Endothelial cell (in vitro differentiated cells): ENCODE measurements at regions not wholly inside any gene's neighbourhood (a gene's known extent, or its start where the extent isn't known, plus 50 kb on each side); places are given as distances from the start of the nearest gene placed in this dataset.

ENCODE experiments used
- DNase-seq: peaks from one replicate; pipeline ENCODE4 v3.0.0; 2021; ENCODE audit warnings: low spot score
- H3K27ac Mint-ChIP-seq: one replicate; pipeline ENCODE4 v1.8.0; 2021; ENCODE audit warnings: mixed read lengths, inconsistent platforms; ENCODE audit not compliant: unreplicated experiment
- H3K27me3 Mint-ChIP-seq: one replicate; pipeline ENCODE4 v1.8.0; 2021; ENCODE audit warnings: mild to moderate bottlenecking, moderate library complexity, mixed read lengths, inconsistent platforms; ENCODE audit not compliant: unreplicated experiment
- H3K36me3 Mint-ChIP-seq: one replicate; pipeline ENCODE4 v1.8.0; 2021; ENCODE audit warnings: mild to moderate bottlenecking, low read depth, mixed read lengths, inconsistent platforms; ENCODE audit not compliant: unreplicated experiment
- H3K4me1 Mint-ChIP-seq: one replicate; pipeline ENCODE4 v1.8.0; 2021; ENCODE audit warnings: mild to moderate bottlenecking, mixed read lengths, inconsistent platforms; ENCODE audit not compliant: unreplicated experiment
- H3K4me3 Mint-ChIP-seq: one replicate; pipeline ENCODE4 v1.8.0; 2021; ENCODE audit warnings: mild to moderate bottlenecking, mixed read lengths, inconsistent platforms; ENCODE audit not compliant: unreplicated experiment
- H3K9me3 Mint-ChIP-seq: one replicate; pipeline ENCODE4 v1.8.0; 2021; ENCODE audit warnings: mixed read lengths, inconsistent platforms; ENCODE audit not compliant: unreplicated experiment
- TF ChIP-seq, protein P1 (sequence below): fragments of 200-600 bp; sonication (generic); IDR thresholded peaks from one replicate; pipeline ENCODE4 v1.5.0; 2021; ENCODE audit warnings: antibody characterized with exemption; ENCODE audit not compliant: unreplicated experiment

DNA sequence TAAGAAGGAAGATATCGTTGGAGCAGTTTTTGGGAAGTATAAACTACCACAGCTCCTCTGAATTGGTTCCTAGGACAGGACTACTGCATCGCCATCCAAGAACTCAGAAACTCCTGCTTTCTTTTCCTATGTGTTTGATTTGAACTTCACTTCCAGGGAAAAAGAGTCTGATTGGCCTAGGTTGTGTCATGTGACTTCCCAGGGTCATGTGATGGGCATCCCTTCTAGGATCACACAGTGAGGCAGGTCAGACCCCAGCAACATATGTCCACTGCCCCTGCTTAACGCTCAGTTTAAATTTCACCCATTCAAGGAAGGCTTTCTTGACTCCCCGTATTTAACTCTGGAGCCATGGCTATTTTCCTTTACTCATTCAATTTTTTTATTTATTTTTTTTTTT, 445.2 kb upstream of the SALL1 start:
- no peak for DNase-seq
- TF ChIP-seq, protein P1, sequence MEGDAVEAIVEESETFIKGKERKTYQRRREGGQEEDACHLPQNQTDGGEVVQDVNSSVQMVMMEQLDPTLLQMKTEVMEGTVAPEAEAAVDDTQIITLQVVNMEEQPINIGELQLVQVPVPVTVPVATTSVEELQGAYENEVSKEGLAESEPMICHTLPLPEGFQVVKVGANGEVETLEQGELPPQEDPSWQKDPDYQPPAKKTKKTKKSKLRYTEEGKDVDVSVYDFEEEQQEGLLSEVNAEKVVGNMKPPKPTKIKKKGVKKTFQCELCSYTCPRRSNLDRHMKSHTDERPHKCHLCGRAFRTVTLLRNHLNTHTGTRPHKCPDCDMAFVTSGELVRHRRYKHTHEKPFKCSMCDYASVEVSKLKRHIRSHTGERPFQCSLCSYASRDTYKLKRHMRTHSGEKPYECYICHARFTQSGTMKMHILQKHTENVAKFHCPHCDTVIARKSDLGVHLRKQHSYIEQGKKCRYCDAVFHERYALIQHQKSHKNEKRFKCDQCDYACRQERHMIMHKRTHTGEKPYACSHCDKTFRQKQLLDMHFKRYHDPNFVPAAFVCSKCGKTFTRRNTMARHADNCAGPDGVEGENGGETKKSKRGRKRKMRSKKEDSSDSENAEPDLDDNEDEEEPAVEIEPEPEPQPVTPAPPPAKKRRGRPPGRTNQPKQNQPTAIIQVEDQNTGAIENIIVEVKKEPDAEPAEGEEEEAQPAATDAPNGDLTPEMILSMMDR, result no peak
- H3K27ac Mint-ChIP-seq, result no peak overlapping the region
- no peaks in the 10 kb centered on the region for H3K27me3 Mint-ChIP-seq
- H3K4me3 Mint-ChIP-seq, result no peak overlapping the region
- H3K4me1 Mint-ChIP-seq, result peaks cover 15% of the 10 kb centered on the region
- H3K9me3 Mint-ChIP-seq, result no peaks in the 10 kb centered on the region
- no peaks in the 10 kb centered on the region for H3K36me3 Mint-ChIP-seq

GRCh38 chr16:51592535-51593300, 441.6 kb upstream of the SALL1 start:
- H3K27me3 Mint-ChIP-seq, result no peaks in the 10 kb centered on the region
- H3K4me1 Mint-ChIP-seq, result peaks cover 15% of the 10 kb centered on the region
- no peak for DNase-seq
- TF ChIP-seq, protein P1, result no peak
- no peak overlapping the region for H3K4me3 Mint-ChIP-seq
- no peaks in the 10 kb centered on the region for H3K36me3 Mint-ChIP-seq
- H3K27ac Mint-ChIP-seq, result no peak overlapping the region
- H3K9me3 Mint-ChIP-seq, result no peaks in the 10 kb centered on the region

DNA sequence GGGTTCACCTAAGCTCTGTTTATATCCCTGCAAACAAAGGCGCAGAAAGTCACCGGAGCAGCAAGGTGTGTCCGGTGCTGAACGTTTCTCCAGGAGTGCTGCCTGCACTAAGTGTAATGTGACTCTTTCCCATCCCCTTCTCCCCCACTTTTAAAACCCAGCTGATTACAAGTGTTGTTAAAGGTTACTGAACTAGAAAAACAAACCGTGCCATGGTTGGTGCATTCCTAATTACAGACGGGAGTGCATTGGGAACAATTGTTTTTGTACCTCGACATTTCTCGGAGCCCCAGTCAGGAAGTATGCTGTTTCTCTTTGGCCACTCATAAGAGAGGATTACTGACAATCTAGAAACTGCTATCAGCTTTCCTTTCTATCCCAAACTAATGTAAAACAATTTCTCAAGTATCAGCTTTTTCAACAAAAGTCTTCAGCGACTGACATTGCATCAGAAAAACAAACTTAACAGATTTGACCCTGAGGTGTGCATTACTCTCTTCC, 441.0 kb upstream of the SALL1 start:
- TF ChIP-seq, protein P1, result no peak
- Mint-ChIP-seq H3K27me3 (no peaks in the 10 kb centered on the region), H3K36me3 (no peaks in the 10 kb centered on the region), H3K4me1 (peaks cover 15% of the 10 kb centered on the region), H3K27ac (no peak overlapping the region), H3K9me3 (no peaks in the 10 kb centered on the region), H3K4me3 (no peak overlapping the region)
- no peak for DNase-seq

- Mint-ChIP-seq H3K4me1 (peaks cover 15% of the 10 kb centered on the region), H3K36me3 (no peaks in the 10 kb centered on the region), H3K27ac (no peak overlapping the region), H3K4me3 (no peak overlapping the region), H3K27me3 (no peaks in the 10 kb centered on the region), H3K9me3 (no peaks in the 10 kb centered on the region)
- TF ChIP-seq, protein P1, result no peak
- no peak for DNase-seq
Measured at GRCh38 chr16:51591480-51591879, 440.4 kb upstream of the SALL1 start.

GRCh38 chr16:51579652-51580360, 428.7 kb upstream of the SALL1 start:
- Mint-ChIP-seq H3K27me3 (no peaks in the 10 kb centered on the region), H3K9me3 (no peaks in the 10 kb centered on the region), H3K4me3 (no peak overlapping the region), H3K27ac (no peak overlapping the region), H3K4me1 (no peaks in the 10 kb centered on the region), H3K36me3 (no peaks in the 10 kb centered on the region)
- TF ChIP-seq, protein P1, result no peak
- DNase-seq, result no peak
